ENCODE measurements at regions not wholly inside any gene's neighbourhood (a gene's known extent, or its start where the extent isn't known, plus 50 kb on each side); places are given as distances from the start of the nearest gene placed in this dataset.

- Histone ChIP-seq H3K36me3 (replicated peaks; ENCODE audit: low read depth, low read length) (no peaks in the 10 kb centered on the region), H4K20me1 (ENCODE audit: insufficient read depth, low read length) (no peaks in the 10 kb centered on the region), H3K9ac (ENCODE audit: low read length) (no peak overlapping the region), H2AFZ (ENCODE audit: low read depth, low read length) (peak overlapping the region; percentile 92), H3K79me2 (ENCODE audit: low read length) (no peaks in the 10 kb centered on the region), H3K27ac (ENCODE audit: low read length) (no peak overlapping the region), H3K27me3 (ENCODE audit: low read depth, low read length) (no peaks in the 10 kb centered on the region), H3K4me2 (ENCODE audit: low read length) (no peak overlapping the region), H3K4me3 (ENCODE audit: low read length) (no peak overlapping the region), H3K4me1 (ENCODE audit: low read length) (no peaks in the 10 kb centered on the region; the same call in 1 of the 2 replicates), H3K9me3 (ENCODE audit: insufficient read depth, low read length) (no peaks in the 10 kb centered on the region)
- no peak for TF ChIP-seq EZH2phosphoT487 (IDR thresholded peaks at IDR 0.05; ENCODE audit: low read depth)
- TF ChIP-seq, protein P1, sequence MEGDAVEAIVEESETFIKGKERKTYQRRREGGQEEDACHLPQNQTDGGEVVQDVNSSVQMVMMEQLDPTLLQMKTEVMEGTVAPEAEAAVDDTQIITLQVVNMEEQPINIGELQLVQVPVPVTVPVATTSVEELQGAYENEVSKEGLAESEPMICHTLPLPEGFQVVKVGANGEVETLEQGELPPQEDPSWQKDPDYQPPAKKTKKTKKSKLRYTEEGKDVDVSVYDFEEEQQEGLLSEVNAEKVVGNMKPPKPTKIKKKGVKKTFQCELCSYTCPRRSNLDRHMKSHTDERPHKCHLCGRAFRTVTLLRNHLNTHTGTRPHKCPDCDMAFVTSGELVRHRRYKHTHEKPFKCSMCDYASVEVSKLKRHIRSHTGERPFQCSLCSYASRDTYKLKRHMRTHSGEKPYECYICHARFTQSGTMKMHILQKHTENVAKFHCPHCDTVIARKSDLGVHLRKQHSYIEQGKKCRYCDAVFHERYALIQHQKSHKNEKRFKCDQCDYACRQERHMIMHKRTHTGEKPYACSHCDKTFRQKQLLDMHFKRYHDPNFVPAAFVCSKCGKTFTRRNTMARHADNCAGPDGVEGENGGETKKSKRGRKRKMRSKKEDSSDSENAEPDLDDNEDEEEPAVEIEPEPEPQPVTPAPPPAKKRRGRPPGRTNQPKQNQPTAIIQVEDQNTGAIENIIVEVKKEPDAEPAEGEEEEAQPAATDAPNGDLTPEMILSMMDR (IDR thresholded peaks at IDR 0.05; ENCODE audit: low read depth, low read length): no peak
Observed at GRCh38 chr12:111056618-111057521, 136.5 kb upstream of the MYL2 start.

DNA sequence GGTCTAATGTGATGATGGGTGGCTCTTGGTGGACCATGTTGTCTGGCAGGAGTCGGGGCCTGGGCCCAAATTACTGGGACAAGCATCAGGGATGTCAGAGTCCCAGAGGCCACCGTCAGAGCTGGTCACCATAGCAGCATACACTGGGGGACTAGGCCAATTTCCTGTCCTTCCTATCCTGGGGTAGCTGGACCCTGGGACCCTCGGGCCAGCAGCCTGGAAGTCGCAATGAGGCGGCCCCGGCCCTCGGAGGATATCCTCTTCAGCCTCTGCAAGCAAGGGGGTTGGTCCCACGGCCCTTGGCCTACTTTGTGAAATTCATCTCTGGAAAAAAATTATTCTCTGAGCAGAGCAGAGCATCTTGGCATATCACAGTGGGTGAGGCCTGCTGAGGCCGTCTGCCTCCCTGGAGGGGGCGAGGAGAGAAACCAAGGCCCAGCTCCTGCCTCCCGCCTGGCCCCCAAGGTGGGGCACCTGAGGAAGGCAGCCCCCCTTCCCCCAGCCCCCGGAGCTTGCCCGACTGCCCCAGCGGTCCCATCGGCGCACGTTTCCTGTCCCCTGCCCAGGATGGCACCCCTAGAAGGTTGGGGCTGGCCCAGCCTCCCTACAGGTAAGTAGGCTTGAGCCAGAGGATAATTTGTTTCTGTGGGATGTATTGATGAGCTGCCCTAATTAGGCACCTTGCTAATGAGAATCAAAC, 135.0 kb upstream of the MYL2 start:
- no peaks in the 10 kb centered on the region; the same call in 1 of the 2 replicates for H3K4me1 ChIP-seq (ENCODE audit: low read length)
- H4K20me1 ChIP-seq (ENCODE audit: insufficient read depth, low read length): no peaks in the 10 kb centered on the region
- no peaks in the 10 kb centered on the region; the same call in 1 of the 2 replicates for H3K27me3 ChIP-seq (ENCODE audit: low read depth, low read length)
- H2AFZ ChIP-seq (ENCODE audit: low read depth, low read length): no peak overlapping the region
- H3K4me3 ChIP-seq (ENCODE audit: low read length): no peak overlapping the region
- no peak for TF ChIP-seq EZH2phosphoT487 (IDR thresholded peaks at IDR 0.05; ENCODE audit: low read depth)
- TF ChIP-seq, protein P1 (IDR thresholded peaks at IDR 0.05; ENCODE audit: low read depth, low read length): no peak
- H3K79me2 ChIP-seq (ENCODE audit: low read length): no peaks in the 10 kb centered on the region
- H3K4me2 ChIP-seq (ENCODE audit: low read length): no peak overlapping the region
- H3K9me3 ChIP-seq (ENCODE audit: insufficient read depth, low read length): no peaks in the 10 kb centered on the region
- H3K36me3 ChIP-seq (replicated peaks; ENCODE audit: low read depth, low read length): no peaks in the 10 kb centered on the region
- H3K27ac ChIP-seq (ENCODE audit: low read length): no peak overlapping the region
- H3K9ac ChIP-seq (ENCODE audit: low read length): no peak overlapping the region

- Histone ChIP-seq H3K36me3 (replicated peaks; ENCODE audit: low read depth, low read length) (no peaks in the 10 kb centered on the region), H3K27ac (ENCODE audit: low read length) (no peak overlapping the region), H3K4me1 (ENCODE audit: low read length) (no peaks in the 10 kb centered on the region), H3K27me3 (ENCODE audit: low read depth, low read length) (peaks cover 3% of the 10 kb centered on the region; the same call in 1 of the 2 replicates), H3K4me3 (ENCODE audit: low read length) (no peak overlapping the region), H4K20me1 (ENCODE audit: insufficient read depth, low read length) (no peaks in the 10 kb centered on the region), H3K4me2 (ENCODE audit: low read length) (no peak overlapping the region), H2AFZ (ENCODE audit: low read depth, low read length) (no peak overlapping the region), H3K79me2 (ENCODE audit: low read length) (no peaks in the 10 kb centered on the region), H3K9ac (ENCODE audit: low read length) (no peak overlapping the region), H3K9me3 (ENCODE audit: insufficient read depth, low read length) (no peaks in the 10 kb centered on the region)
- no peak for TF ChIP-seq EZH2phosphoT487 (IDR thresholded peaks at IDR 0.05; ENCODE audit: low read depth)
- TF ChIP-seq, protein P1 (IDR thresholded peaks at IDR 0.05; ENCODE audit: low read depth, low read length): no peak
Observed at GRCh38 chr12:111048991-111049390, 128.6 kb upstream of the MYL2 start.

GRCh38 chr12:111046896-111047295, 126.5 kb upstream of the MYL2 start:
- no peak overlapping the region for H2AFZ ChIP-seq (ENCODE audit: low read depth, low read length)
- peaks cover 3% of the 10 kb centered on the region; the same call in 1 of the 2 replicates for H3K27me3 ChIP-seq (ENCODE audit: low read depth, low read length)
- H3K9ac ChIP-seq (ENCODE audit: low read length): no peak overlapping the region
- H3K9me3 ChIP-seq (ENCODE audit: insufficient read depth, low read length): no peaks in the 10 kb centered on the region
- H3K79me2 ChIP-seq (ENCODE audit: low read length): no peaks in the 10 kb centered on the region
- H4K20me1 ChIP-seq (ENCODE audit: insufficient read depth, low read length): no peaks in the 10 kb centered on the region
- H3K4me3 ChIP-seq (ENCODE audit: low read length): no peak overlapping the region
- H3K36me3 ChIP-seq (replicated peaks; ENCODE audit: low read depth, low read length): no peaks in the 10 kb centered on the region
- H3K4me2 ChIP-seq (ENCODE audit: low read length): no peak overlapping the region
- H3K27ac ChIP-seq (ENCODE audit: low read length): no peak overlapping the region
- no peaks in the 10 kb centered on the region for H3K4me1 ChIP-seq (ENCODE audit: low read length)
- no peak for TF ChIP-seq EZH2phosphoT487 (IDR thresholded peaks at IDR 0.05; ENCODE audit: low read depth)
- TF ChIP-seq, protein P1 (IDR thresholded peaks at IDR 0.05; ENCODE audit: low read depth, low read length): no peak

Measured in OCI-LY3 (cell line).